LoVo (cell line): ENCODE measurements at regions not wholly inside any gene's neighbourhood (a gene's known extent, or its start where the extent isn't known, plus 50 kb on each side); places are given as distances from the start of the nearest gene placed in this dataset.

Experiments
- DNase-seq: peaks from one replicate; pipeline ENCODE4 v3.0.0-alpha.2; 2016; ENCODE audit warnings: low spot score

DNA sequence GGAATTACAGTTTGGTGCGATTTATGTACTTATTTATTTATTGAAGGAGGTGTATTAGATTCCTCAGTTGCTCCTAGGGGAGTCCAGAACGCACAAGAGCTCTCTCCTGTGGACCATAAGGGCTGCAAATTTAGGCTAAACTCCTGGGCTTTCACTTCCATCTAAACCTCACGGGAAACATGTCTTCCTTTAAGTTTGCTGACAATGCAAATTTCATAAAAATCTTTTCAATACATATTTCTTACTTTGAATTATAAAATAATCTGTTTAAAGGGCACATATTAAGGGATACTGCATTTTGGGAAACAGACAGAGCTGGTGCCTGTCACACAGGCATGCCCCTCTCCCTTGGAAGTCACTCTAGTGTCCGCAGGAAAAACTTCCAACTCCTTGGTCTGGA is 438.0 kb upstream of the CPEB2 start:
- DNase-seq = no peak

DNA sequence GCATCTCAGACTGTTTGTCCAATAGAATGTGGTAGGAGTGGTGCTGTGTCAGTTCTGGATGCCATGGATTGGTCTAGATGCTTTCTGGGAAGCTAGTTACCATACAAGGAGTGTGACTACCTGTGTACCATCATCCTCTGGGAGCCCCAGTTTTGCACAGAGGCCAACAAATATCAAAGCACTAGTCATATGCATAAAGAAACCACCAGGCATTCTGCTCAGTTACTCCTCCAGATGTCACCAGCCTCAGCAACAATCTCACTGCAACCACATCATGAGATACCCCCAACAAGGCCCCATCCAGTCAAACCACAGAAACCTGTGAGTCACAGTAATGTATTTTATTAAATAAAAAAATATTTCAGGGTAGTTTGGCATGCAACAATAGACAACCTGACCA is 435.8 kb upstream of the CPEB2 start:
- no peak for DNase-seq

DNA sequence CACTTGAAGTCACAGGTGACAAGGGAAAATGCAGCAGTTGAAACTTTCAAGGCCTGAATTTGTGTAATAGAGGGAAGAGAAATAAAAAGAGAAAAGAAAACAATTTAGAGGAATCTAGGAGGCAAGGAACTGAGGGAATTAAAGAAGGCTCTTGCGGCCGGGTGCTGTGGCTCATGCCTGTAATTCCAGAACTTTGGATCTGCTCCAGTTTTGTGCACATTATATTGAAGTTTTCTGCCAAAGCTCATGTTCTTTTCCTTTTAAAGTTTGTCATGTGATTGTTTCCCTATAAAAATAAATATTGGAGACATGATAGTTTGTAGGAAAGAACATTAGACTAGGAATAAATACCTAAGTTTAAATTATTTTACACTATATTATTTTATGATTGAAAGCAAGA is 433.9 kb upstream of the CPEB2 start:
- no peak for DNase-seq

DNA sequence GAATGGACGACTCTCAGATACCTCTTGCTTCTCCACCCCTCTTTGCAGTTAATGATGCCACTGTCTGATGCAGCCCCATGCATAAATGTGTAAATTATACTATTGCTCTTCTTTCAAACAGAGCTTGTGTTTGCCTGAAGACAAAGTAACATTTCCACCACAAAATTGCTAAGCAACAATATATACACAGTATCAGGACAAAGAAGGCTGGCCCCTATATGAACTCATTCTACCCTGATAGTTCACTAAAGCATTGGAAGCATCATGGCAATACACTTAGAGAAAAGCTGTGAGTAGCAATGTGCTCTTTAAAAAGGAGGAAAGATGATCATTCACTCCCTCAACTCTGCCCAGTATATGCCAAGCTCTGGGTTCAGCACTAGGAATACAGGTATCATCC is 427.0 kb upstream of the CPEB2 start:
- DNase-seq = no peak

DNA sequence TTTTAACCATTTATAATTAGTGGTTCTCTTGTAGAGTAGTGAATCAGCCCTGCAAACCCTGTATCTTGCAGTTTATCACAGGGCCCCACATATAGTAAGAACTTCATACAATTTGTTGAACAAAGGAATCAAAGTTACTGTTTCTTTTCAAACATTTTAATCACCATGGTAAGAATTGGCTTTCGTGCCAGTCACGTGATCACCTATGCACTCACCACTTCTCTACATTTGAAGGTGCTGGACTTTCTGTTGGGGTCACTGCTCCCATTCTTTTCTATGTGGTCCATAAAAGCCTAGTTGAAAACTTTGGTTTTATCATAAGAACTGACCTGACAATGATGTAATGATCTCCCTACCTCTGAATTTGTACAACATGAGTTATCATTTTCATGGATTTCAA is 426.4 kb upstream of the CPEB2 start:
- no peak for DNase-seq

DNA sequence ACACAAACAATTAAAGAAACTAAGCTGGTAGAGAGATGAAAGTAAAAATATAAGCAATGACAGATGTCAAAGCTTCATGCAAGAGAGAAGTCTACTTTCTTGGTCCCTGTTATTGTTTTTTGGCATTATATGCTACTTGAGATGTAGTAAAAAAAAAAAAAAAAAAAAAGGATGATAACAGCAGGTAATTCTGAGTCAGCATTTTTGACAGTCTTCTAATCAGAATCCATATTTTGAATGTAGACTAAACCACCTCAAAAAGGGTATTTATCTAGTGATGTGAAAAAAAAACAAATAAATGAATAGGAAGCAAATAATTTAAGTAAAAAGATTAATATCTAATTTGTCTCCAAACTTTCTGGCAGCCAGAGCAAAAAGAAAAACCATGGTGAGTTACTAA is 422.2 kb upstream of the CPEB2 start:
- no peak for DNase-seq

DNA sequence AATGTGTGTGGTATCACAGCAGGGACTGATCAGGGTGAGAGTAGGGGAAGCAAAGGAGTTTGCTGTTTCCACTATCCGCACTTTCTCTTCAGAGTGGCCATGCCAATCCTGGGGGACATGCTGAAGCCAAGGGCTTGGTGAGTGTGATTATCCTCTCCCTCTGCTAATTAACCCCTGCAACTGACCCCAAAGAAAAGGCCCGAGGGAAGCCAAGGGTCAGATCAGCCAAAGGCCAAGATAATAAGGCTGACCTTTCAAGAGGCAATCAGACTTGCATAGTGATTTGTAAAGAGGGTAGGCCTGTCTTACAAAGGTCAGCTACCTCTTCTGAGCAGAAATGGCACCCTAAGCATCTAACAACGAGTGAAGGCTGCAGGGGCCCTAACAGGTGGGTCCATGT is 420.5 kb upstream of the CPEB2 start:
- DNase-seq = no peak

DNA sequence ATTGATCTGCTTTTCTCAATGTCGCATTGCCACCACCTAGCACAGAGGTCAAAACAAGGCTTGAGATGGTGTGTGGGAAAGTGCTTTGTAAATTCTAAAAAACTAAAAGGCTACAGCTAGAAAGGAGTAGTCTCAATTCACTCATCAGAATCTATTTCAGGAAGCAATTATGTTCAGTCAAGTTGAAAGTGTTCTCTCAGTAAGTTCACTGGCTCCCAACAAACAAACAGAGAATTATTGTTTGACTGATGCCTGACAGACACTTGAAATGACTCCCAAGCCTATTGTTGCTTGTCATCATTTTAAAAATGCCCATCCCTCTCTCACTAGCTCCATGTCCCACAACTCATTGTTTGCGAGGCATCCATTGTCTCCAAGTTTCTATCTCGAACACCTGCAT is 419.6 kb upstream of the CPEB2 start:
- DNase-seq = no peak

DNA sequence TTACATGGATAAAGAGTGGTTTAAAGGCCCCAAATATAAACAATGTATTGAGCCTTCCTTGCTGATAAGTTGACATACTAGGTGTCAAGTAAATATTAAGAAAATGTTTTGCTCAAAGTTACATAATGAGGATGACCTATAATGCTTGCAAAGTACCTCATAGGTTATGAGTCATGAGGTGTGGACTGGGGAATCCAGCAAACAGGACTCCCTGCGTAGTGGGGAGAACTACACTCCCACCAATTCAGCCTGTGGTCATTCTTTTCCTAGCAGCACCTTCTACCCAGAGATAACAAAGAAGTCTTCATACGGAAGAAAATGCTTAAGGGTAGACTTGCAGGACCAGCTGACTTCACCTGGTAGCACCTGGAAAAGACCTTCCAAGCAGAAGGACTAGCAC is 418.9 kb upstream of the CPEB2 start:
- DNase-seq = no peak

DNA sequence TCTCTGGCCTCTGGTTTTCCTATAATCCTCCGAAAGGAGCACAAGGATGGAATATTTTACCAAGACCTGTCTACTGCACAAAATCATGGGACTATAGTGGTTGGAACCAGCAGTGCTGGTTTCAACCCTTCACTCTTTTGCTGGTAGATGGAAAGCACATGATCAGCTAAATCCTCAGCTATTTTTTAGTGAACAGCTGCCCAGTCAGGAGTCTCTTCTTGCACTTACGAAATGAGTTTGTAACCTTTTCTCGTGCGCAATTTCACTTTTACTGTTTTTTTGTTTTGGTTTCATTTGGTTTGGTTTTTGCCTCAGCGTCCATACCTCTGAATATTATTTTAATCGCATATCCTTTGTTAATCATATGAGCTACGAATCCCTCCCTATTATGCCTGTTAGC is 418.5 kb upstream of the CPEB2 start:
- no peak for DNase-seq

DNA sequence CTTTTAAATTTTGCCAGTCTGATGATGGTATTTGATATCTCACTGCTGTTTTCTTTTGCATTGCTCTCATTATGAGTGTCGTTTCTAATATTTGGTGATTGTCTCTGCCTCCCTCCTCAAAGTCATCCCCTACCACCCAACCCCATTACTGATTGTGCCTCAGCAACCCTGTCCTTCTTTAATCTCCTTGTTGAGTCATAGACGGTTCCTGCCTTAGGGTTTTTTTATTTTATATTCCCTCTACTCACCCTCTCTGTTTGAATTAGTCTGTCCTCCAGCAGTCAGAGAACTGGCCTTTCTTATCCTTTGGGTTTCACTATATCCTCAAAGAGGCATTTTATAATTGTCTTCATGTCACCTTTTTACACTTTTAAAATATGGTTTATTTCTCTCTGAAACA is 409.3 kb upstream of the CPEB2 start:
- DNase-seq = no peak

DNA sequence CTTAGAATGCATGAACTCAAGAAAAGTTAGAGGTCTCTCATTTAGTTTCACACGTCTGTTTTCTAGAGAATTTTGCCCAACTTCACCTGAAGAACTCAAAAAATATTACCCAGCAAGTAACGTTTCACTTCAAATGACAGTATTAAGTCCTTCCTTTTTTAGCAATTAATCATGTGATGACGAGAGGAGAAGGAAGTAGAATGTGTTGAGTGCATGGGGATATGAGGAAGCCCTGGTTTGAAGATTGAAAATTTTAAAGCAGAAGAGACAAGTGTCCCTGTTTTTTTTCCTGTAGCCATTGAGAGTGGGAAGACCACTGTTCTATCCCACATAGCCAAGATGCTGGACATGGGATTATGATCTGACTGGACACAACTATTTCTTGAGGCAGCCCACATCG is 406.3 kb upstream of the CPEB2 start:
- DNase-seq = no peak

DNA sequence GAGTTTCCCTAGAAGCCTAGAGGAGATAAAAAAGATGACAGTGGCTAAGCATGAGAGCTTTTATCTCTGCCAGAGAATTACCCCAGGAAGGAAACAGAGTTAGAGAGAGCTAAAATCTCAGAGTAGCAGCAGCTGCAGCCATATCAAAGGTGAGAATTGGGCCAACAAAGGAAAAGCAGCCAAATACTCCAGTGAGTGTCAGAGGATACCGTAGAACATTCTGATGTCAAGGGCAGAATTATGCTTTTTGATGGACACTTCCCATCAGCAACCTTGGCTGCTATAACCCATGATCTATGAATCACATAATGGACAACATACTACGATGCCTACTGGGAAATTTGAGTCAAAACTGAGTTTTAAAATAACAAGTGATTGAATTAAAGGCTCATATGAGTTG is 405.8 kb upstream of the CPEB2 start:
- no peak for DNase-seq

DNA sequence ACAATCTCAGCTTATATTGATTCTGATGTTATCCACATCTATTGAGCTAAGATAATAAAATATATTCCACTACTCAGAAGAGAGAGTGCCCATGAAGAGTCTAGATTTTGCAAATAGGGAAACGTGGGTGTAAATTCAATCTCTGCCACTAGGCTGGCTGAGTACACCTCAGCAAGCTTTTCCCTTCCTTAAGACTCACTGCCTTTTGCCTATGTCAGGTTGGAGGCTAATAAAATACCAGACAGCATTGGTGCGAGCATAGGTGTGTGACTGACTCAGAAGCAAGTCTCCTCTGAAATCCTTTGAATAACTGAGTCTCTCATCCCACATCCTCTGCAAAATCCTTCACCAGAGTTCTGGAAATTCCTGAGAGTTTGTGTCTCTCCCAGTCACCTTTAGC is 405.4 kb upstream of the CPEB2 start:
- DNase-seq = no peak

DNA sequence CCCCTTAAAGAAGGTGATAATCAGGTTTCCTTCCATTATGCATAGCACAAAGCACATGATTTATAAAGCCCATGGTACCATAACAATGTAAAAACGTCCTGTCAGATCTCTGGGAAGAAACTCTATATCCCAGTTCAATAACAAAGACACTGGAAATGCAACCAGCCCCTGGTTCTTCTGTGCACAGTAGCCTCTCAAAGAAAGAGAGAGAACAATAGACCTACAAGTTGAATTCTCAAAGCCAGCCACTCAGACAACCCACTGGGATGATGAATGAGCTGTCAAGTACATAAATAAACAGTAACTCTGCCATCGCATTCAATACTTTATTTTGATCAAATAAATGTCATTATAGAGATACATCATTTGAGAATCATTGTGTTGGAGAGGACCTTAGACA is 400.1 kb upstream of the CPEB2 start:
- no peak for DNase-seq

DNA sequence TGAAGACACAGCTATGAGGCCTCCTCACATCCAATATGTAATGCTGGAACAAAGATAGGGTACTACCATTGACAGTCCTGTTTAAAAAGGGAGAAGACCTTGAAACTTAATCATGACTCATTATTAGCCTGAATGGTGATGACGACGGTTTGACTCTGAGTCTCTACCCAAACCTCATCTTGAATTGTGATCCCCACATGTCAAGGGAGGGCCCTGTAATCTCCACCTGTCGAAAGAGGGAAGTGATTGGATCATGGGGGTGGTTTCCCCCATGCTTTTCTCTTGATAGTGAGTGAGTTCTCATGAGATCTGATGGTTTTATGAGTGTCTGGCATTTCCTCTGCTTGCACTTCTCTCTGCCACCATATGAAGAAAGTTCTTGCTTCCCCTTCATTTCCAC is 395.3 kb upstream of the CPEB2 start:
- no peak for DNase-seq

DNA sequence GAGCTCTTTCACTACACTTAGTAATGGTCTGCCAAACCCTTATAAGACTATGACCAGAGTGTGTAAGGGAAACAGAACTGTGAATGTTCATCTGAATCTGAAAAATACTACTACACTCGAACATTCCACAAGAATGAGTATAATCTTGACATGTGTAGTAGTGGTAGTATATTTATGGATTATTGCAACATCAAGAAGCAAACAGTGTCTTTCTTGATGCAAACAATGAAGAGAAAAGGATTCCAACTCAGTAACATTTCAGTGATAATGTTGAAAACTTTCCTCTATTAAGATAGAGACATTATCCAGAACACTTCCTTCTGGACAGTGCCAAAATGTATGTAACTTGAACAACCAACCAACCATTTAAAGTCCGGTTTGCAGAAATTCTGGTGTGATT is 394.7 kb upstream of the CPEB2 start:
- DNase-seq = no peak

DNA sequence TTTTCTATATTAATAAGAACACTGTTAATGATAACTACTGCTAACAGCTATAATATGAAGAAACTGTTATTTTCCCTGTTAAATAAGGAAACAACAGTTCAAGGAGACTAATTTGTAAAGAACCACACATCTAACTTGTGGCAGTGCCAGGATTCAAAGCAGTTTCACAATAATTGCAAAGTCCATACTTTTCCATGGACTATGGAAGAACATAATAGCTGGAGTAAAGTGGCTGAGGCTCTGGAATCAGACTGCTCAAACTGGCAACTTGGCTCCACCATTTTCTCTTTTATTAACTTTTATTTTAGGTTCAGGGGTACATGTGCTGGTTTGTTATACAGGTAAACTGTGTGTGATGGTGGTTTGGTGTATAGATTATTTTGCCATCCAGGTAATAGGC is 393.7 kb upstream of the CPEB2 start:
- DNase-seq = no peak

DNA sequence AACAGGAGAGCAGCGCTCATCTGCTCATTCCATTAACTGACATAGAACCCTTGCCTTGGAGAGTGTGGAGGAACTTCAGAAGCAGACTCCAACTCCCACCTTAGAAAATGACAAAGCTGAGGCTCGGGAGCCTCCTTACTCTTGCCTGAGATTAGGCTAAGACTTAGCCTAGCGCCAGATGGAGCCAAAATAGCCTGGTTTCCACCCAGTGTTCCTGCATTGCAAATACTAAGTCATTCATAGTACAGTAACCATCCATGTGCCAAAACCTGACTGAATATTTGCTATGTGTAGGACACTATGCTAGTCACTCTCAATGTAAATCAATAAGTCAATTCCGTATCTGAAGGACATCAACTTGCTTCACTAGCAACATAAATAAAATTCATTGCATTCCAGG is 387.4 kb upstream of the CPEB2 start:
- DNase-seq = no peak

DNA sequence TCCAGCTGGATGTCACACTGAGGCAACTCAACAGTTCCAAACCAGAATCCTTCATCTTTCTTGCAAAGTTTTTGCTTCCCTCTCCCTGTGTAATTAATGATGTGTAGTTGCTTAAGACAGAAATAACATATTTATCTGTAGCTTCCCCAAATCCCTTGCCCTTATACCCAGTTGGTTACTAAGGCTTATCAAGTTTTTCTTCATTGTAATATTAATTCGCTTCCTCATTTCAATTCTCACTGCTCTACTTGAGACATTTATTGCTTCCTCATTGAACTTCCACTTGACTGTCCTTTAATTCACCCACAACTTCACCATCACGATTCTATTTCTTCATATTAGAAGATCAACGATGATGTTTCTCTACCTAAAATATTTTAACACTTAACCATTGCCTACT is 386.6 kb upstream of the CPEB2 start:
- no peak for DNase-seq

DNA sequence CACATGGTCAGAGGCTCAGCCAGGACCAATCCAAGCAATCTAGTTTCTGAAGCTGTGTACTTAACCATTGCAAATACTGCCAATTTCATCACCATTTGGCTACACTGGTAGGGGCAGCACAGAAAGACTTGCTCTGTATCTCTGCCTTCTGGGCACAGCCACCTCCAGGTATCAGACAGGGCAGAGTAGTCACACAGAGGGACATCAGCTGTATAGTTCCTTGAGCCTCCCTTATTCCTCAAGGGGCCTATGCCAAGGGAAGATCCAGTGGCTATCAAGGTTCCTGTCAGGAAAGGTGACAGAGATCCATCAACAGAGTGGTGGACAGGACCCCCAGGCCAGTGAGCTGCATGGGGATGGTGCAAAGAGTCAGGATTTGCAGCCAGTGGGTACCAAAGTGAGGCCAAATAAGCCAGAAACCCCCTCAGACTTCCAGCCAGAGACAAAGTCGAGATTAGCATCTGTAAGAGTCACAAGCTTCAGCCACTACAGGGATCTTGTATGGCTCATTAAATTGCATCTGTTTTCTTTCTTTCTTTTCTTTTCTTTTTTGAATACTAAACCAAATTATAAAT is 381.6 kb upstream of the CPEB2 start:
- DNase-seq = no peak

DNA sequence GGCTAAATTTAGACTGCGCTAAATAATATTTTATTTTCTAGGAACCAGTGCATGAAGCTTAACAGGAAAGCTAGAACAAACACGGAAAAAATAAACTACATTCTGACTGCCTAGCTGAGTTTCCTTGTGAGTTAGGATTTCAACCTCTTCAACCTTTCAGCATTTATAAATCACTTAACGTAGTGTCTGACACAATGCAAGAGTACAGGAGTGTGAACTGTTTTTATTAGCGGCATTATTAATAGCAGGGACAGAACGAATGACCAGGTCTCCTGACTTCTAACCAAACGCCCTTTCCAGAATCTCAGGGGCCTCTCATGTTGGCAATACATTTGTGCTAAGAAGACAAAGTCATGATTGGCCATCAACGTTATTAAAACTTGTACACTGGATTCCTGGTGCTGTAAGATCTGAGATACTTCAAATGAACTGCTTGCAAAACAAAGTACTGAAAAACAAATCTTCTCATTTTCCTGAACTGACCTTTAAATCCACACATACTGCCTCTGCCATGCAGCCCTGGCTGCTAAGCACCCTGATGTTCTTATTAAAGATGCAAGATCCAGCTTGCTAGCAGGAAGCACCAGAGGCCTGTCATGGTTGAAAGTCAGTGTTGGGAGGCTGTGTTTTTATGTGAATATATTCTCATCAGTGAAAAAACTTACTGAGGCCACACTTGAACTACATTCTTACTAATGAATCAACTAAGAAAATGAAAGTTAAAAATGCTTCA is 380.4 kb upstream of the CPEB2 start:
- DNase-seq = no peak

DNA sequence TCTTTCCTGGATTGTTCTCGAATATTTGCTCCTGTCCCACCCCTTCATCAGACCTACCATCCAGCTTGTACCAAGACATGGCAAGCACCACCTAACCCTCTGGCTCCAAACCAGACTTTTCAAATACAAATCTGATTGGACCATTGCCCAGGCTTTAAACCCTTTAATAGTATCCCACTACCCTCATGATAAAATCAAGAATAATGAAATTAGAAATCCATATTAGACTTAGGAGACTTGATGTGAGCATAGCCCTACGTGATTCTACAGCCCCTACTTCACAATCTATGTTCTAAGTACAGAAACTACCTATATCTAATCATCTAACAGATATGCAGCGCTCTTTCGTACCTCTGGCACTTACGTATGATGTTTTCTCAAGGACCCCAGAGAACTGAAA is 375.2 kb upstream of the CPEB2 start:
- DNase-seq = no peak

DNA sequence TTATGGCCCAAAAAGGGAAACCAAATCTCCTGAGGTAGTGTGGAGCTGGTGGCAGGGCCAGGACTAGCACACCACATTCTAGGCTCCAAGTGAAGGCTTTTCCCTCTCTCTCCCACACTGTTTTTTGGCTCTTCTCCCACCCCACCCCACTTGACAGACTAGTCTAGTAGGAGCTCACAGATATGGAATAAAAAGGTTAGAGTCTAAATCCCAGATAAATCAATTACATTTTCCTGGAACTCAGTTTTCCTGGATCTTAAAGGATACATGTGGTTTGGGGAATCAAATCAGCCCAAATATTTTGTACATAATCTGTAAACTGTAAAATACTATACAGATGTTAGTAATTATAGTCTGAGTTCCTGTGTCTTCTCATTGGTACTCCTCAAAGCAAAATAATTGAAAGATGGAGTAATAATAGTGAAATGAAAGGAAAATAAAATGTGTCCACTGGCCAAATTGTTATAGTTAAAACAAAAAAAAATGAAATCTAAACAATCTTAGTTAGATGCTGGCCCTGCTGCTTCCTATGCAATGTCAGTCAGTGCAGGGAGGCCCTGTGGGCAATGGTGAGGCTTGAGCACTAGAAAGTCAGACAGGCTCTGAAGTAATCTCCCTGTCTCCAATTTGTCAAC is 370.4 kb upstream of the CPEB2 start:
- no peak for DNase-seq
